Brain microvascular endothelial cell (primary cell): ENCODE measurements at regions not wholly inside any gene's neighbourhood (a gene's known extent, or its start where the extent isn't known, plus 50 kb on each side); places are given as distances from the start of the nearest gene placed in this dataset.

Experiments used
- DNase-seq: peaks from one replicate; pipeline ENCODE4 v3.0.0-alpha.2; 2020
- H3K27ac ChIP-seq: fragments of 250-450 bp; sonication (Bioruptor Pico); 2 replicates; pipeline ENCODE4 v1.5.1; 2020; ENCODE audit warnings: mild to moderate bottlenecking, moderate library complexity
- H3K27me3 ChIP-seq: fragments of 250-450 bp; sonication (Bioruptor Pico); replicated peaks from 2 replicates; pipeline ENCODE4 v1.5.1; 2020; ENCODE audit warnings: mild to moderate bottlenecking
- H3K36me3 ChIP-seq: fragments of 250-450 bp; sonication (Bioruptor Pico); replicated peaks from 2 replicates; pipeline ENCODE4 v1.5.1; 2020; ENCODE audit warnings: mild to moderate bottlenecking
- H3K4me3 ChIP-seq: 2 replicates; pipeline ENCODE4 v1.5.1; 2011; ENCODE audit warnings: low read depth, mild to moderate bottlenecking, control low read depth, low read length, moderate library complexity
- CTCF ChIP-seq: IDR thresholded peaks from 2 replicates; pipeline ENCODE4 v1.5.1; 2011; ENCODE audit warnings: low read depth, mild to moderate bottlenecking, moderate library complexity, low read length, control low read depth, inconsistent platforms; ENCODE audit errors: missing control alignments
- in situ Hi-C: cut with HindIII; loops from 2 replicates; pipeline ENCODE4 v1.10.0; 2017; ENCODE audit warnings: low sequenced_read_pairs, low pct_ligation_motif_present

- Histone ChIP-seq H3K36me3 (no peaks in the 10 kb centered on the region), H3K4me3 (no peak overlapping the region), H3K27me3 (no peaks in the 10 kb centered on the region), H3K27ac (no peak overlapping the region)
- in situ Hi-C loops: no loop called here
- no peak for TF ChIP-seq CTCF
- no peak for DNase-seq
Measured at GRCh38 chr2:106278112-106278876, 84.2 kb upstream of the UXS1 start.

- Histone ChIP-seq H3K4me3 (no peak overlapping the region), H3K27me3 (no peaks in the 10 kb centered on the region), H3K27ac (no peak overlapping the region), H3K36me3 (no peaks in the 10 kb centered on the region)
- in situ Hi-C loops: no loop called here
- TF ChIP-seq CTCF: no peak
- no peak for DNase-seq
Measured at GRCh38 chr2:106277426-106277825, 83.3 kb upstream of the UXS1 start.

GRCh38 chr2:106275971-106276370 lies 81.9 kb upstream of the UXS1 start:
- no peak overlapping the region for H3K4me3 ChIP-seq
- no peaks in the 10 kb centered on the region for H3K27me3 ChIP-seq
- H3K36me3 ChIP-seq: no peaks in the 10 kb centered on the region
- TF ChIP-seq CTCF: no peak
- no peak overlapping the region for H3K27ac ChIP-seq
- in situ Hi-C loops: no loop called here
- no peak for DNase-seq

- TF ChIP-seq CTCF: no peak
- H3K27me3 ChIP-seq: no peaks in the 10 kb centered on the region
- in situ Hi-C loops: no loop called here
- H3K4me3 ChIP-seq: no peak overlapping the region
- DNase-seq: no peak
- no peak overlapping the region for H3K27ac ChIP-seq
- H3K36me3 ChIP-seq: no peaks in the 10 kb centered on the region
Measured at GRCh38 chr2:106274668-106275067, 80.6 kb upstream of the UXS1 start.

GRCh38 chr2:106272216-106272807 lies 78.2 kb upstream of the UXS1 start:
- Histone ChIP-seq H3K27me3 (no peaks in the 10 kb centered on the region), H3K27ac (no peak overlapping the region), H3K36me3 (no peaks in the 10 kb centered on the region), H3K4me3 (no peak overlapping the region)
- no peak for DNase-seq
- no peak for TF ChIP-seq CTCF
- in situ Hi-C loops: no loop called here
